H1 (cell line): ENCODE measurements at regions not wholly inside any gene's neighbourhood (a gene's known extent, or its start where the extent isn't known, plus 50 kb on each side); places are given as distances from the start of the nearest gene placed in this dataset.

ENCODE experiments used
- CTCF ChIA-PET: fragments of 300-600 bp; sonication (Branson Sonifier 250); formaldehyde crosslinking; loops from one replicate; lab custom pipeline; 2021; ENCODE audit not compliant: partially characterized antibody; lab: Charles Lee
- POLR2A ChIA-PET: fragments of 300-600 bp; sonication (Branson Sonifier 250); formaldehyde crosslinking; loops from one replicate; lab custom pipeline; 2021; ENCODE audit warnings: inconsistent platforms; ENCODE audit not compliant: partially characterized antibody; lab: Charles Lee
- DNase-seq, 2 experiments: peaks; one replicate each; pipeline versions ENCODE4 v3.0.0 to v3.0.0-alpha.2; 2010 to 2022; ENCODE audit warnings: low spot score in 2 of 2, low read depth in 1 of 2, mixed read lengths in 1 of 2
- FAIRE-seq: peaks from 2 replicates; lab custom pipeline; 2011; peaks lifted over from hg19 to GRCh38; lab: Jason Lieb, UNC
- H2AFZ ChIP-seq: 2 replicates; pipeline ENCODE4 v1.8.1; 2012; ENCODE audit warnings: low read length, inconsistent platforms
- H2AK5ac ChIP-seq: 2 replicates; pipeline ENCODE4 v1.6.1; 2013; ENCODE audit warnings: low read depth, low read length
- H2BK120ac ChIP-seq: replicated peaks from 2 replicates; pipeline ENCODE3; 2013; ENCODE audit warnings: low read depth, low read length, inconsistent platforms
- H2BK12ac ChIP-seq: 2 replicates; pipeline ENCODE4 v1.6.1; 2013; ENCODE audit warnings: low read depth, low read length
- H2BK15ac ChIP-seq: 2 replicates; pipeline ENCODE4 v1.6.1; 2013; ENCODE audit warnings: low read length
- H2BK20ac ChIP-seq: 2 replicates; pipeline ENCODE4 v1.6.1; 2013; ENCODE audit warnings: low read length
- H2BK5ac ChIP-seq: 2 replicates; pipeline ENCODE4 v1.6.1; 2013; ENCODE audit warnings: low read depth, low read length
- H3K14ac ChIP-seq: 2 replicates; pipeline ENCODE4 v1.6.1; 2013; ENCODE audit warnings: inconsistent platforms; ENCODE audit not compliant: insufficient read length
- H3K18ac ChIP-seq: 2 replicates; pipeline ENCODE4 v1.6.1; 2013; ENCODE audit warnings: low read length; ENCODE audit errors: extremely low read depth
- H3K23ac ChIP-seq: 2 replicates; pipeline ENCODE4 v1.6.1; 2013; ENCODE audit warnings: inconsistent platforms; ENCODE audit not compliant: insufficient read length
- H3K23me2 ChIP-seq: 2 replicates; pipeline ENCODE4 v1.6.1; 2013; ENCODE audit warnings: low read depth, low read length
- H3K27ac ChIP-seq: 2 replicates; pipeline ENCODE4 v1.6.1; 2011; ENCODE audit warnings: low read depth, low read length, inconsistent platforms
- H3K27me3 ChIP-seq, 4 experiments: replicated peaks in 1 of 4; 1 replicate in 1 of 4; 2 replicates in 3 of 4; pipeline versions ENCODE4 v1.6.1 to v1.8.1; 2011 to 2013; ENCODE audit warnings: low read length in 3 of 4, mild to moderate bottlenecking in 3 of 4, inconsistent platforms in 2 of 4, mixed read lengths in 2 of 4, moderate library complexity in 1 of 4; ENCODE audit not compliant: control insufficient read depth in 3 of 4, insufficient read depth in 3 of 4; ENCODE audit errors: extremely low read depth in 1 of 4
- H3K36me3 ChIP-seq, 4 experiments: 2 replicates each; pipeline versions ENCODE4 v1.6.1 to v1.8.1; 2011 to 2013; ENCODE audit warnings: mild to moderate bottlenecking in 4 of 4, low read length in 3 of 4, moderate library complexity in 2 of 4, control low read depth in 1 of 4, inconsistent platforms in 1 of 4; ENCODE audit not compliant: insufficient read depth in 4 of 4, control insufficient read depth in 2 of 4
- H3K4ac ChIP-seq: replicated peaks from 2 replicates; pipeline ENCODE3; 2013; ENCODE audit warnings: low read length, low read depth, mixed read lengths, inconsistent platforms; ENCODE audit not compliant: insufficient read length
- H3K4me1 ChIP-seq, 4 experiments: replicated peaks in 1 of 4; 1 replicate in 1 of 4; 2 replicates in 3 of 4; pipeline versions ENCODE4 v1.6.1 to v1.8.1; 2011 to 2013; ENCODE audit warnings: low read length in 3 of 4, inconsistent platforms in 2 of 4, mixed read lengths in 1 of 4; ENCODE audit not compliant: insufficient read depth in 4 of 4, control insufficient read depth in 3 of 4
- H3K4me2 ChIP-seq, 2 experiments: 2 replicates each; pipeline versions ENCODE4 v1.6.1 to v1.8.1; 2011 to 2013; ENCODE audit warnings: low read depth in 2 of 2, low read length in 2 of 2, control low read depth in 1 of 2, inconsistent platforms in 1 of 2, mild to moderate bottlenecking in 1 of 2; ENCODE audit not compliant: insufficient read depth in 1 of 2
- H3K4me3 ChIP-seq, 4 experiments: fragments of 200-600, 300-600 bp in 1 of 4; sonication (generic), shearing (Covaris generic), sonication (Bioruptor Twin) in 1 of 4; 2 replicates each; pipeline versions ENCODE4 v1.5.1 to v1.8.1; 2011 to 2016; ENCODE audit warnings: low read length in 4 of 4, low read depth in 3 of 4, control low read depth in 2 of 4, inconsistent platforms in 2 of 4, mild to moderate bottlenecking in 2 of 4, mixed read lengths in 1 of 4, moderate library complexity in 1 of 4; ENCODE audit not compliant: insufficient read depth in 2 of 4; ENCODE audit errors: extremely low read depth in 1 of 4
- H3K56ac ChIP-seq: replicated peaks from 2 replicates; pipeline ENCODE3; 2013; ENCODE audit warnings: low read depth, mild to moderate bottlenecking, mixed read lengths, low read length, inconsistent platforms; ENCODE audit not compliant: insufficient read length
- H3K79me1 ChIP-seq: 2 replicates; pipeline ENCODE4 v1.6.1; 2013; ENCODE audit warnings: low read depth, low read length, control low read depth
- H3K79me2 ChIP-seq, 2 experiments: 2 replicates each; pipeline versions ENCODE4 v1.6.1 to v1.8.1; 2012 to 2013; ENCODE audit warnings: low read length in 2 of 2, mild to moderate bottlenecking in 2 of 2, inconsistent platforms in 1 of 2; ENCODE audit not compliant: insufficient read depth in 2 of 2, control insufficient read depth in 1 of 2
- H3K9ac ChIP-seq, 4 experiments: replicated peaks in 1 of 4; 1 replicate in 1 of 4; 2 replicates in 3 of 4; pipeline versions ENCODE4 v1.6.1 to v1.8.1; 2011 to 2013; ENCODE audit warnings: low read depth in 3 of 4, low read length in 3 of 4, control low read depth in 2 of 4, mild to moderate bottlenecking in 2 of 4, moderate library complexity in 2 of 4, inconsistent platforms in 1 of 4; ENCODE audit errors: extremely low read depth in 1 of 4
- H3K9me3 ChIP-seq, 2 experiments: 2 replicates each; pipeline versions ENCODE4 v1.6.1 to v1.8.1; 2012 to 2013; ENCODE audit warnings: mild to moderate bottlenecking in 2 of 2, moderate library complexity in 2 of 2, control low read depth in 1 of 2, inconsistent platforms in 1 of 2, low read depth in 1 of 2, low read length in 1 of 2, mixed read lengths in 1 of 2; ENCODE audit not compliant: insufficient read depth in 2 of 2
- H4K20me1 ChIP-seq, 2 experiments: replicated peaks in 1 of 2; 2 replicates each; pipeline versions ENCODE3 to v1.8.1; 2011 to 2013; ENCODE audit warnings: inconsistent platforms in 2 of 2, low read length in 2 of 2, mild to moderate bottlenecking in 1 of 2; ENCODE audit not compliant: insufficient read depth in 2 of 2, control insufficient read depth in 1 of 2
- H4K5ac ChIP-seq: 2 replicates; pipeline ENCODE4 v1.6.1; 2013; ENCODE audit warnings: low read length, low read depth, mixed read lengths, inconsistent platforms; ENCODE audit not compliant: insufficient read length
- H4K8ac ChIP-seq: 2 replicates; pipeline ENCODE4 v1.8.0; 2013; ENCODE audit warnings: mild to moderate bottlenecking, moderate library complexity, low read length, inconsistent platforms; ENCODE audit not compliant: insufficient read depth; ENCODE audit errors: extremely low read depth
- H4K91ac ChIP-seq: replicated peaks from 2 replicates; pipeline ENCODE3; 2013; ENCODE audit warnings: low read length, mixed read lengths, inconsistent platforms; ENCODE audit not compliant: insufficient read length
- EZH2 ChIP-seq: fragments of 200-600 bp; sonication (generic); IDR thresholded peaks from 2 replicates; pipeline ENCODE4 v1.7.1; 2012; ENCODE audit warnings: low read depth, mild to moderate bottlenecking, moderate library complexity, low read length, inconsistent platforms; ENCODE audit not compliant: severe bottlenecking
- FOSL1 ChIP-seq: IDR thresholded peaks from 2 replicates; pipeline ENCODE4 v1.6.1; 2011; ENCODE audit warnings: mild to moderate bottlenecking, low read depth, low read length, moderate library complexity; ENCODE audit not compliant: insufficient read depth
- KDM4A ChIP-seq: IDR thresholded peaks from one replicate; pipeline ENCODE4 v1.7.1; 2012; ENCODE audit warnings: low read depth, mild to moderate bottlenecking, moderate library complexity, low read length, inconsistent platforms; ENCODE audit not compliant: severe bottlenecking
- RFX5 ChIP-seq: IDR thresholded peaks from 2 replicates; pipeline ENCODE4 v1.6.1; 2011; ENCODE audit warnings: low read depth, low read length, improper control_type of control experiment, borderline replicate concordance
- RXRA ChIP-seq: IDR thresholded peaks from 2 replicates; pipeline ENCODE4 v1.6.1; 2011; ENCODE audit warnings: low read depth, mild to moderate bottlenecking, low read length, moderate library complexity; ENCODE audit not compliant: insufficient read depth
- SP2 ChIP-seq: IDR thresholded peaks from 2 replicates; pipeline ENCODE4 v1.6.1; 2012; ENCODE audit warnings: mild to moderate bottlenecking, low read length, inconsistent platforms
- TCF12 ChIP-seq: IDR thresholded peaks from 2 replicates; pipeline ENCODE4 v1.6.1; 2011; ENCODE audit warnings: low read depth, mild to moderate bottlenecking, low read length
- YY1 ChIP-seq: IDR thresholded peaks from 2 replicates; pipeline ENCODE4 v1.6.1; 2011; ENCODE audit warnings: low read depth, mild to moderate bottlenecking, low read length
- WGBS, 2 experiments: shearing (Covaris generic) in 1 of 2; methylation state at CpG; one replicate each; pipeline versions ENCODE4 v1.1.6 to v1.1.7; 2013 to 2015; ENCODE audit warnings: low lambda C conversion rate in 2 of 2, mixed read lengths in 2 of 2, inconsistent platforms in 1 of 2, low coverage in 1 of 2, missing lambda C conversion rate in 1 of 2; ENCODE audit not compliant: insufficient replicate concordance in 2 of 2, insufficient coverage in 1 of 2, insufficient read length in 1 of 2; ENCODE audit errors: extremely low coverage in 1 of 2, missing lambda C conversion rate in 1 of 2; 5-methylcytosine and 5-hydroxymethylcytosine counted together
- TF ChIP-seq, protein P1 (sequence below): IDR thresholded peaks from 2 replicates; pipeline ENCODE4 v1.6.1; 2012; ENCODE audit warnings: inconsistent platforms

DNA sequence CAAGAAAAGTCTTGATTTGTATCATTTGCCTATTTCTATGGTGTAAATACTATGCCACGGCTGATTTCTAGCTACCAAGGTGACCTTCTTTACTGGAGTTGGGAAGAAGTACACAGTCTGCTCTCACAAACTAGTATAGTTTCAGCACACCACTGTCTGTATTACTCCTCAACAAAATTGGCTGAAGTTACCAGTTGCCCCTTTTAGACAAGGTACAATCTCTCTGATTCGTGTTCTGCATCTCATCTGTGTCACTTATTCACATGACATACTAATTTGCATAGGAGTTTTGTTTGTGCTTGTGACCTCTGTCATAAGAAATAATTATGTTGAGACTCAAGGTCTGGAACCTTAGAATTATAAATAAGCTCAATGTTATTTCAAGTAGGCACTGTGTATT, 97.3 kb downstream of the C11orf87 start:
- no peak overlapping the region for H4K8ac ChIP-seq
- no peak overlapping the region for H3K18ac ChIP-seq
- no peak overlapping the region for H3K4me2 ChIP-seq
- no peak overlapping the region for H3K14ac ChIP-seq
- POLR2A ChIA-PET, result no interaction called here
- no peak overlapping the region for H3K9ac ChIP-seq
- no peak overlapping the region for H2BK12ac ChIP-seq
- TF ChIP-seq TCF12, result no peak
- no peak for TF ChIP-seq EZH2
- no peak for TF ChIP-seq RFX5
- no peak for TF ChIP-seq FOSL1
- TF ChIP-seq KDM4A, result no peak
- no peak for TF ChIP-seq RXRA
- TF ChIP-seq SP2, result no peak
- TF ChIP-seq, protein P1, sequence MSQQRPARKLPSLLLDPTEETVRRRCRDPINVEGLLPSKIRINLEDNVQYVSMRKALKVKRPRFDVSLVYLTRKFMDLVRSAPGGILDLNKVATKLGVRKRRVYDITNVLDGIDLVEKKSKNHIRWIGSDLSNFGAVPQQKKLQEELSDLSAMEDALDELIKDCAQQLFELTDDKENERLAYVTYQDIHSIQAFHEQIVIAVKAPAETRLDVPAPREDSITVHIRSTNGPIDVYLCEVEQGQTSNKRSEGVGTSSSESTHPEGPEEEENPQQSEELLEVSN, result no peak
- TF ChIP-seq YY1, result no peak
- TF ChIP-seq, all 59 proteins: peak for 0
- no peak overlapping the region for H3K27ac ChIP-seq
- no peak overlapping the region for H2BK120ac ChIP-seq
- FAIRE-seq, result no peak
- no peak overlapping the region for H3K4me3 ChIP-seq
- H2AK5ac ChIP-seq, result no peak overlapping the region
- H3K4ac ChIP-seq, result no peak overlapping the region
- no peaks in the 10 kb centered on the region for H4K20me1 ChIP-seq
- no peak overlapping the region for H2BK5ac ChIP-seq
- no peak overlapping the region for H2AFZ ChIP-seq
- no peak for DNase-seq
- H4K5ac ChIP-seq, result no peak overlapping the region
- WGBS, 2 experiments, result 88% methylated on average over 2 of the region's 2 CpGs; no CpG with 5 or more reads in 1 of the 2 experiments
- H3K23ac ChIP-seq, result no peak overlapping the region
- no peaks in the 10 kb centered on the region for H3K9me3 ChIP-seq
- H3K27me3 ChIP-seq, result no peaks in the 10 kb centered on the region
- no peaks in the 10 kb centered on the region for H3K4me1 ChIP-seq
- no peaks in the 10 kb centered on the region for H3K79me2 ChIP-seq
- no peak overlapping the region for H3K56ac ChIP-seq
- no peaks in the 10 kb centered on the region for H3K23me2 ChIP-seq
- H2BK15ac ChIP-seq, result no peak overlapping the region
- no peak overlapping the region for H4K91ac ChIP-seq
- no peak overlapping the region for H2BK20ac ChIP-seq
- H3K79me1 ChIP-seq, result no peaks in the 10 kb centered on the region
- no peaks in the 10 kb centered on the region for H3K36me3 ChIP-seq
- CTCF ChIA-PET, result interaction anchor here (1.8 kb wide), 1 partner anchor 178 kb away, joined by 4 read pairs; no protein-coding TSS in a partner anchor
